K562 (cell line): ENCODE measurements at regions not wholly inside any gene's neighbourhood (a gene's known extent, or its start where the extent isn't known, plus 50 kb on each side); places are given as distances from the start of the nearest gene placed in this dataset.
A peak's percentile ranks its signal among the peaks of the same experiment; 100 is the strongest.

Source experiments
- CBX3 ChIP-seq, 2 experiments: IDR thresholded peaks; 1 replicate in 1 of 2; 2 replicates in 1 of 2; pipeline ENCODE4 v1.6.1; 2012; ENCODE audit warnings: inconsistent platforms in 2 of 2, low read length in 2 of 2, borderline replicate concordance in 1 of 2, control low read depth in 1 of 2
- CSDE1 ChIP-seq, 2 experiments: fragments of 450-650 bp; IDR thresholded peaks; 2 replicates each; pipeline ENCODE4 v1.6.1; 2016; ENCODE audit warnings: mild to moderate bottlenecking in 1 of 2
- FOSL1 ChIP-seq: fragments of 200-800 bp; sonication (Bioruptor generic); conservative IDR thresholded peaks from 2 replicates; pipeline ENCODE4 v1.6.1; 2016; ENCODE audit warnings: missing genetic modification characterization, missing compliant biosample characterization
- MIER1 ChIP-seq: fragments of 450-650 bp; IDR thresholded peaks from 2 replicates; pipeline ENCODE4 v1.6.1; 2016; ENCODE audit warnings: antibody characterized with exemption, mild to moderate bottlenecking, low read depth
- MTF1 ChIP-seq: fragments of 250-450 bp; sonication (Bioruptor Pico); IDR thresholded peaks from 2 replicates; pipeline ENCODE4 v1.9.0; 2021; ENCODE audit warnings: moderate library complexity, mild to moderate bottlenecking, inconsistent platforms, borderline replicate concordance
- NR2C2 ChIP-seq, 2 experiments: fragments of 200-800 bp in 1 of 2; sonication (Bioruptor generic) in 1 of 2; sonication (generic) in 1 of 2; formaldehyde crosslinking in 1 of 2; IDR thresholded peaks; 2 replicates each; pipeline versions ENCODE4 v1.6.1 to v1.8.0; 2016 to 2022; ENCODE audit warnings: mild to moderate bottlenecking in 1 of 2, missing compliant biosample characterization in 1 of 2, missing genetic modification characterization in 1 of 2, missing genetic modification reagents in 1 of 2
- PHF21A ChIP-seq: fragments of 450-650 bp; IDR thresholded peaks from 2 replicates; pipeline ENCODE4 v1.6.1; 2017; ENCODE audit warnings: low read depth, borderline replicate concordance
- SMARCC2 ChIP-seq: fragments of 450-650 bp; IDR thresholded peaks from 2 replicates; pipeline ENCODE4 v1.6.1; 2017; ENCODE audit warnings: antibody characterized with exemption, moderate library complexity, mild to moderate bottlenecking, low read depth
- SRSF7 ChIP-seq: fragments of 200-400 bp; formaldehyde crosslinking; optimal IDR thresholded peaks from 2 replicates; pipeline ENCODE3; 2017; ENCODE audit warnings: mild to moderate bottlenecking, low read depth, low read length
- U2AF1 ChIP-seq: fragments of 200-400 bp; formaldehyde crosslinking; optimal IDR thresholded peaks from 2 replicates; pipeline ENCODE3; 2017; ENCODE audit warnings: mild to moderate bottlenecking, low read depth, low read length, moderate library complexity
- ZC3H8 ChIP-seq: fragments of 450-650 bp; IDR thresholded peaks from 2 replicates; pipeline ENCODE4 v1.6.1; 2017
- ZFP36 ChIP-seq: fragments of 150-350 bp; IDR thresholded peaks from 2 replicates; pipeline ENCODE4 v1.6.1; 2018; ENCODE audit warnings: low read length, low read depth; ENCODE audit not compliant: partially characterized antibody
- ZNF507 ChIP-seq: conservative IDR thresholded peaks from 2 replicates; pipeline ENCODE4 v1.6.1; 2017; ENCODE audit warnings: missing genetic modification characterization, missing compliant biosample characterization
- TF ChIP-seq, protein P1 (sequence below): sonication (generic); formaldehyde crosslinking; IDR thresholded peaks from 2 replicates; pipeline ENCODE4 v1.8.0; 2022; ENCODE audit warnings: mild to moderate bottlenecking, missing genetic modification reagents, borderline replicate concordance
- TF ChIP-seq, protein P2 (sequence below): fragments of 250-450 bp; sonication (Bioruptor Pico); IDR thresholded peaks from 2 replicates; pipeline ENCODE4 v1.6.1; 2021; ENCODE audit warnings: mild to moderate bottlenecking
- TF ChIP-seq, protein P3 (sequence below): sonication (generic); formaldehyde crosslinking; IDR thresholded peaks from 2 replicates; pipeline ENCODE4 v1.8.0; 2023; ENCODE audit warnings: mild to moderate bottlenecking, missing genetic modification reagents
- TF ChIP-seq, protein P4 (sequence below): fragments of 450-650 bp; IDR thresholded peaks from 2 replicates; pipeline ENCODE4 v1.6.1; 2017; ENCODE audit warnings: antibody characterized with exemption
- TF ChIP-seq, protein P5 (sequence below): sonication (generic); formaldehyde crosslinking; IDR thresholded peaks from 2 replicates; pipeline ENCODE4 v1.8.0; 2022; ENCODE audit warnings: mild to moderate bottlenecking, missing genetic modification reagents
- TF ChIP-seq, protein P6 (sequence below): fragments of 450-650 bp; IDR thresholded peaks from 2 replicates; pipeline ENCODE4 v1.6.1; 2016

DNA sequence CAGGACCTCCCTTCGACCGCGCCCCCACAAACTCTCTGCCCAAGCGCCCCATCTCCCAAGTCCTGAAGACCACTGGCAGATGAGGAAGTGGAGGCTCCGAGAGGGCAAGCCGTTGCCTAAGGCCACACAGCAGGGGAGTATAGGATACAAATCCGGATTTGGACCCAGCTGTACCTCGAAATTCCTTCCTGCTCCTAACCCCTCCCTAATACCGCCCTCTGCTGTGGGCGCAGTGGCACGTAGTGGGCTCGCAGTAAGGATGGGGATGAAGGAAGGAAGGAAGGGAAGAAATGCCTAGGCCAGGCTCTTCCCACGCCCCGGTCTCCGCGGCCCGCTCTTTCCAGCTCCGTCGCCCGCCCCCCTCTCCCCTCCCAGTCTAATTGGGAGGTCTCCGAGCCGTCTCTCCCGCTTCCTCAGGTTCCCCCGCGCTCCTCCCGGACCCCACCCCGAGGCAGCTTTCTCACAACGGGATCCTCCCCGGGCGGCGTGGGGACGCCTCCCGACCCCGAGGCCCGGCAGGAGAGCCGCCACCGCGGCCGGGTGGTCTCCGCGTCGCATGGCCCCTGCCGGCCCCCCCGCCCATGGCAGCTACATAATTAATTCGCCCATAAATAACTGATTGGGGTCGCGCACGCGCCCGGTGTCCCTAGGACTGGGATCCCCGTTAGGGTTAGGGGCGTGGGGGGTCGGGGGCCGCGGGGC is 138.9 kb downstream of the C9orf50 start (continued):
- TF ChIP-seq NR2C2 (CRISPR knock-in tag; IDR thresholded peaks at IDR 0.05): no peak
- no peak; the same call in 1 of the 2 replicates for TF ChIP-seq NR2C2 (tag; IDR thresholded peaks at IDR 0.05)
- TF ChIP-seq, protein P1, sequence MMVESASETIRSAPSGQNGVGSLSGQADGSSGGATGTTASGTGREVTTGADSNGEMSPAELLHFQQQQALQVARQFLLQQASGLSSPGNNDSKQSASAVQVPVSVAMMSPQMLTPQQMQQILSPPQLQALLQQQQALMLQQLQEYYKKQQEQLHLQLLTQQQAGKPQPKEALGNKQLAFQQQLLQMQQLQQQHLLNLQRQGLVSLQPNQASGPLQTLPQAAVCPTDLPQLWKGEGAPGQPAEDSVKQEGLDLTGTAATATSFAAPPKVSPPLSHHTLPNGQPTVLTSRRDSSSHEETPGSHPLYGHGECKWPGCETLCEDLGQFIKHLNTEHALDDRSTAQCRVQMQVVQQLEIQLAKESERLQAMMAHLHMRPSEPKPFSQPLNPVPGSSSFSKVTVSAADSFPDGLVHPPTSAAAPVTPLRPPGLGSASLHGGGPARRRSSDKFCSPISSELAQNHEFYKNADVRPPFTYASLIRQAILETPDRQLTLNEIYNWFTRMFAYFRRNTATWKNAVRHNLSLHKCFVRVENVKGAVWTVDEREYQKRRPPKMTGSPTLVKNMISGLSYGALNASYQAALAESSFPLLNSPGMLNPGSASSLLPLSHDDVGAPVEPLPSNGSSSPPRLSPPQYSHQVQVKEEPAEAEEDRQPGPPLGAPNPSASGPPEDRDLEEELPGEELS (CRISPR knock-in tag): no peak
- no peak for TF ChIP-seq SMARCC2
- TF ChIP-seq ZNF507 (tag): no peak
- no peak for TF ChIP-seq FOSL1 (tag)
- TF ChIP-seq, protein P2, sequence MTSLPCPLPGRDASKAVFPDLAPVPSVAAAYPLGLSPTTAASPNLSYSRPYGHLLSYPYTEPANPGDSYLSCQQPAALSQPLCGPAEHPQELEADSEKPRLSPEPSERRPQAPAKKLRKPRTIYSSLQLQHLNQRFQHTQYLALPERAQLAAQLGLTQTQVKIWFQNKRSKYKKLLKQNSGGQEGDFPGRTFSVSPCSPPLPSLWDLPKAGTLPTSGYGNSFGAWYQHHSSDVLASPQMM (CRISPR knock-in tag): no peak
- no peak for TF ChIP-seq U2AF1
- TF ChIP-seq ZFP36: peak; percentile 92
- TF ChIP-seq, protein P3, sequence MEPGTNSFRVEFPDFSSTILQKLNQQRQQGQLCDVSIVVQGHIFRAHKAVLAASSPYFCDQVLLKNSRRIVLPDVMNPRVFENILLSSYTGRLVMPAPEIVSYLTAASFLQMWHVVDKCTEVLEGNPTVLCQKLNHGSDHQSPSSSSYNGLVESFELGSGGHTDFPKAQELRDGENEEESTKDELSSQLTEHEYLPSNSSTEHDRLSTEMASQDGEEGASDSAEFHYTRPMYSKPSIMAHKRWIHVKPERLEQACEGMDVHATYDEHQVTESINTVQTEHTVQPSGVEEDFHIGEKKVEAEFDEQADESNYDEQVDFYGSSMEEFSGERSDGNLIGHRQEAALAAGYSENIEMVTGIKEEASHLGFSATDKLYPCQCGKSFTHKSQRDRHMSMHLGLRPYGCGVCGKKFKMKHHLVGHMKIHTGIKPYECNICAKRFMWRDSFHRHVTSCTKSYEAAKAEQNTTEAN (CRISPR knock-in tag): no peak
- no peak for TF ChIP-seq PHF21A
- TF ChIP-seq, protein P4, sequence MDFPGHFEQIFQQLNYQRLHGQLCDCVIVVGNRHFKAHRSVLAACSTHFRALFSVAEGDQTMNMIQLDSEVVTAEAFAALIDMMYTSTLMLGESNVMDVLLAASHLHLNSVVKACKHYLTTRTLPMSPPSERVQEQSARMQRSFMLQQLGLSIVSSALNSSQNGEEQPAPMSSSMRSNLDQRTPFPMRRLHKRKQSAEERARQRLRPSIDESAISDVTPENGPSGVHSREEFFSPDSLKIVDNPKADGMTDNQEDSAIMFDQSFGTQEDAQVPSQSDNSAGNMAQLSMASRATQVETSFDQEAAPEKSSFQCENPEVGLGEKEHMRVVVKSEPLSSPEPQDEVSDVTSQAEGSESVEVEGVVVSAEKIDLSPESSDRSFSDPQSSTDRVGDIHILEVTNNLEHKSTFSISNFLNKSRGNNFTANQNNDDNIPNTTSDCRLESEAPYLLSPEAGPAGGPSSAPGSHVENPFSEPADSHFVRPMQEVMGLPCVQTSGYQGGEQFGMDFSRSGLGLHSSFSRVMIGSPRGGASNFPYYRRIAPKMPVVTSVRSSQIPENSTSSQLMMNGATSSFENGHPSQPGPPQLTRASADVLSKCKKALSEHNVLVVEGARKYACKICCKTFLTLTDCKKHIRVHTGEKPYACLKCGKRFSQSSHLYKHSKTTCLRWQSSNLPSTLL: no peak
- TF ChIP-seq, protein P5, sequence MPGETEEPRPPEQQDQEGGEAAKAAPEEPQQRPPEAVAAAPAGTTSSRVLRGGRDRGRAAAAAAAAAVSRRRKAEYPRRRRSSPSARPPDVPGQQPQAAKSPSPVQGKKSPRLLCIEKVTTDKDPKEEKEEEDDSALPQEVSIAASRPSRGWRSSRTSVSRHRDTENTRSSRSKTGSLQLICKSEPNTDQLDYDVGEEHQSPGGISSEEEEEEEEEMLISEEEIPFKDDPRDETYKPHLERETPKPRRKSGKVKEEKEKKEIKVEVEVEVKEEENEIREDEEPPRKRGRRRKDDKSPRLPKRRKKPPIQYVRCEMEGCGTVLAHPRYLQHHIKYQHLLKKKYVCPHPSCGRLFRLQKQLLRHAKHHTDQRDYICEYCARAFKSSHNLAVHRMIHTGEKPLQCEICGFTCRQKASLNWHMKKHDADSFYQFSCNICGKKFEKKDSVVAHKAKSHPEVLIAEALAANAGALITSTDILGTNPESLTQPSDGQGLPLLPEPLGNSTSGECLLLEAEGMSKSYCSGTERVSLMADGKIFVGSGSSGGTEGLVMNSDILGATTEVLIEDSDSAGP (CRISPR knock-in tag): no peak
- TF ChIP-seq, protein P6, sequence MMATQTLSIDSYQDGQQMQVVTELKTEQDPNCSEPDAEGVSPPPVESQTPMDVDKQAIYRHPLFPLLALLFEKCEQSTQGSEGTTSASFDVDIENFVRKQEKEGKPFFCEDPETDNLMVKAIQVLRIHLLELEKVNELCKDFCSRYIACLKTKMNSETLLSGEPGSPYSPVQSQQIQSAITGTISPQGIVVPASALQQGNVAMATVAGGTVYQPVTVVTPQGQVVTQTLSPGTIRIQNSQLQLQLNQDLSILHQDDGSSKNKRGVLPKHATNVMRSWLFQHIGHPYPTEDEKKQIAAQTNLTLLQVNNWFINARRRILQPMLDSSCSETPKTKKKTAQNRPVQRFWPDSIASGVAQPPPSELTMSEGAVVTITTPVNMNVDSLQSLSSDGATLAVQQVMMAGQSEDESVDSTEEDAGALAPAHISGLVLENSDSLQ: no peak
- TF ChIP-seq CBX3 (IDR thresholded peaks at IDR 0.05; ENCODE audit: borderline replicate concordance in 1 of 2, low read length in 2 of 2): no peak
- TF ChIP-seq CSDE1 (IDR thresholded peaks at IDR 0.05): no peak
- no peak for TF ChIP-seq MTF1 (CRISPR knock-in tag)
- TF ChIP-seq MIER1: no peak
- no peak for TF ChIP-seq ZC3H8
- no peak for TF ChIP-seq SRSF7
